ENCODE measurements at regions not wholly inside any gene's neighbourhood (a gene's known extent, or its start where the extent isn't known, plus 50 kb on each side); places are given as distances from the start of the nearest gene placed in this dataset.

GRCh38 chr5:174433098-174433497 is 291.3 kb upstream of the MSX2 start:
- TF ChIP-seq CTCF (IDR thresholded peaks at IDR 0.05) (no peak), POLR2A (IDR thresholded peaks at IDR 0.05) (no peak), EP300 (IDR thresholded peaks at IDR 0.05) (no peak)
